HG03575 (cell line): ENCODE measurements at regions not wholly inside any gene's neighbourhood (a gene's known extent, or its start where the extent isn't known, plus 50 kb on each side); places are given as distances from the start of the nearest gene placed in this dataset.

Source experiments
- ATAC-seq: cut with Tn5 transposase; IDR thresholded peaks from one replicate; pipeline ENCODE4 v1.9.1; 2021; ENCODE audit not compliant: unreplicated experiment, insufficient number of reproducible peaks, low FRiP score; ENCODE audit errors: extremely low read depth

DNA sequence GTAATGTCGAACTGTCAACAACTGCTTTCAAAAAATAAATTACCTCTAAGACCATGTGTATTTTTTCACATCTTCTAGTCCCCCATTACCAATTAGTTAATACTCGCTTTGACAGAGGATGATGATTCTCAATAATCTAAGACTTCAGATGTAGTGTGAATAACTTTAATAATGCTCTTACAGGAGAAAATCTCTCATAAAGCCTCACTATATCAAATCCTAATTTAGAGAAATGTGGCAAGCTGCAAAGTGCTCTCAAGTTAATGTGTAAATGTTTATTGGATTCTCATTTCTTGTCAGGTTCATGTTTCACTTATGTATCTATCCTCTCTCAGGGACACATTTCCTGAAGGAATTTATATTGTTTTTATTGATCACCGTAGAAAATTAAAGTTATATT, 223.9 kb downstream of the CDH7 start:
- no peak for ATAC-seq

DNA sequence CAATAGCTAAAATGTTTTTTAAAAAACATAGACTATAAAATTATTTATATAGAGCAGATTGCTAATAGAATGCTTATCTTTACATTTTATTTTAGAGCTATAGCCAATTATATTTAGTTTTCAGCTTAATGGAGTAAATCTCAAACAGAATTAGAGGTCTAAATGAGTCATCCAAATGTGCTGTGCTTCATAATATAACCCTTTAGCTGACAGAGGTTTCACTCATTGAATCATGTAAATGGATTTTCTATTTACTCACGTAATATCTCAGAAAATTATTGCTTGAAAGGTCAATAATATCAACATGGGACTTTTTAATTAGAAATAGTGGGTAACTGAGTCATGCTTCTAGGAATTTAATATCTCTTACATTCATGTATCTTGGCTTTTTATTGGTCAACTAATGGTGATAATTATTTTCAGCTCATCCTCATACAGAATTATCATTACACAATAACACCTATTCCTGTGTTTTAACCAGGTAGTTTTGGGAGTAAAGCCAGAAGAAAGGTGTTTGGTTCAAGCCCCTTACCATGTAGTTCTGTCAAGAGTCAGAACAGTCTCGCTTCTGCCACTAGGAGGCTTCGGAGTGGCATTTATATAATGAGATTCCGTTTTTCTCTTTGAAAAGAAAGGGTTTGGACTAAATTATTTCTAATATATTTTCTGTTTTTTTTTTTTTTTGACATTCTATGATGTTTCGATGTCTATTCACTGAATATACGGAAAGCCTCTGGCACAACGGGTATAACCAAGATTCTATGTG, 217.6 kb downstream of the CDH7 start:
- ATAC-seq, result no peak

DNA sequence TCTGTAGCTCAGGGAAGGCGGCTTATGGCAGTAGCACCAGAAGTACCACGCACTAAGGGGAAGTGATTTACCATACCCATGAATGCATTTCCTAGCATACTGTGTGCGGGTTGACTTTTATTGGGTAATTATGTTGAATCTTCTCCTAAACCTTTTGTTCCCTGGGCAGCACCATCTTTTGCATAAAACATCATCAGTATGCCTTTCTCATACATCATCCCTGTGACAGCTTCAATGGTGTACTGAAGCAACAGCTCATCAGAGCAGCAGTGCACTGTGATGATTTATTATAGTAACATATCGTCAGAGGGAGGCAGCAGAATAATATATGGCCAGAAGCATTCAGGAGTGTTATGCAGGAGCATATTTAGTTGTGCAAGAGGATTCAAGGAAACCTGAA, 204.9 kb downstream of the CDH7 start:
- ATAC-seq, result no peak

DNA sequence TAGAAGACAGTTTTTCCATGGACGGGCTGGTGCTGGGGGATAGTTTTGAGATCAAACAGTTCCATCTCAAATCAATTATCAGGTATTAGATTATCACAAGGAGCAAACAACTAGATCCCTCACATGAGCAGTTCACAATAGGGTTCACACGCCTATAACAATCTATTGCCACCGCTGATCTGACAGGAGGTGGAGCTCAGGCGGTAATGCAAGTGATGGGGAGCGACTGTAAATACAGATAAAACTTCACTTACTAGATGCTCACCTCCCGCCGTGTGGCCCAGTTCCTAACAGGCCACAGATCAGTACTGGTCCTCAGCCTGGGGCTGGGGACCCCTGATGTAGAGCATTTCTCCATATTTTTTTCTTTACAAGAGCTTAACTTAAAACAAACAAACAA, 203.6 kb downstream of the CDH7 start:
- no peak for ATAC-seq

DNA sequence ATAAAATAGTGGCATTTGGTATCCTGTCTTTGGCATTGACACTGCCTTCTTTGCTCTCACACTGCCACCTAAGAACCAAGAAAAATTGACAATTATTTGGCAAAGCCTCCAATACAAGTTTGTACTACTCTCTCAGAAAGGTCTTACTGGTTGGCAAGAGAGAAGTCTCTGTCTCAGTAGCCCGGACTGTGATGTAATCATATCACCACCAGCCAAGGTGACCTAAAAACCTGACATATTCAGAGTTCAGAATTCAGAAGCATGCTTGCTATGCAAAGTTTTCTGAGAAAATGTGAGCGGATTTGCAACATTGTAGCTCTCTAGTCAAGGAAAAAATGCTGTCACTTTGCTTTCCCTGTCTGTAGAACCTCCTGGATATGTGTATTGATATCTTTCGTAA, 196.0 kb downstream of the CDH7 start:
- ATAC-seq, result no peak

DNA sequence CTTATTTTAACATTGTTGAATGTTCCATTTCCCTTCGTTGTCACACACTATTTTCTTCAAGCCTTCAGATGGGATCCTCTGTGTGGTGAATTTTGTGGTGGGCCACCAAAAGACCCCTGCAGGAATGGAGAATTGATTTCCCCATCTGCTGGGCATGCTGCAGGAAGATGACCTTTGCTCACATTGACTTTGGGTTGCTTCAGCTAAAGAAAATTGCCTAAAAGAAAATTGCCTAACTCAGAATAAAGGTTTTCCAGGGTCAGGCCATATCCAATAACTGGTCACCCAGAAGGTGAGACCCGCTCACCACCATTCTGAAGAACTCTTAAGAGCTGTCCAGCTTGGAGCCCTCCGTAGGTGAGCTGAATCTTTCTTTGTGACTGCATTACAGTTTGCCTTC, 192.5 kb downstream of the CDH7 start:
- ATAC-seq, result no peak

DNA sequence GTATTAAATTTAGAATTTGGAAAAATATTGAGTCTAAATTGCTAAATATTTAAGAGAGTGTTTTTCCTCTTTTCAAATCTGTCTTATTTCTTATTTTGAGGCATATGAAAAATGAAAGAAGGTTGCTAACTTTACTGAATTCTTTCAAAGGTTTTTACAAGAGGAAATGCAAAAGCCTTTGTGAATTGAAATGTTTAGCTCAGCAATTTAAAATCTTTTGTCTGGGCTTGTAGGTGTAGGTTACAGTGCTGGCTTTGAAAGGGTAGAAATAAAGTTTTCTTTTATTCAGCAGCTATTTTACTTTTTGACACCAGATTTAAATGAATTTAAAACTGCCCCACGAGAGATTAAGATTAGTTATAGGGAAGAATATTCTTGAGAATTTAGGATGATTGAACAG, 192.0 kb downstream of the CDH7 start:
- no peak for ATAC-seq

DNA sequence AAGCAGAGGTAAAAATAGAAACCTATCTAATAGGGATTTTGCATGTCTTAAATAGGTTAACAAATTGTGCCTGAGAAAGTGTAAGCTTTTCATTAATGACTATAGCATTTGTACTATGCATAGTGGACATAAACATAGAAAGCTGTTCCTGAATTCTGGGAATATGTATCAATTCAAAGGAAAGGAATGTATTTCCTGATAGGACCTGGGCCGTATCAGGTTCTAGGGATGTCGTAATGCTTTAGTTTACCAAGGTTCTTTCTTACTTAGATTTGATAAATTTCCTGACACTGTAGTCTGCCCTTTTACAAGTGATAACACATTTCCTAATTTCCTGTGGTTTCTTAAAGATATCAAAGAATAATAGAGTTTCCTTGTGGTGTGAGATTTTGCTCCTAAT, 191.3 kb downstream of the CDH7 start:
- no peak for ATAC-seq

DNA sequence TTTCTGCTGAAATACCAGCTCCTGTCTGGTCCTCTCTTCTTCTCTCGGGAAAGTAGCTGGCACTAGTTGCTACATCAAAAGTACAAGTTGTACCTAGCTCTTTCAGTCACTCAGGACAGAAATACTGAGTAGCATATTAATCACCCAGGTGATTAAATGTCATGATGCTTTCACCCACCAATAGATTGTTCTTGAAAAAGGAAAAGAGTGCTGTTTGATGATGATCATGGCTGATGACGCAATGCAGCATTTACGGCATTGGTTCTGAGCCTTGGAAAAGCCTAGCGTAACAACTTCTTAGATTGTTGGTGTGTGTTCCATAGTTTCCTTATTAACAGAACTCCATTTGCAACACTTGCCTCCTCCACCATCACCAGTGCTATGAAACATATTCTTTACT, 190.7 kb downstream of the CDH7 start:
- ATAC-seq, result no peak
